ENCODE measurements at regions not wholly inside any gene's neighbourhood (a gene's known extent, or its start where the extent isn't known, plus 50 kb on each side); places are given as distances from the start of the nearest gene placed in this dataset.
A peak's percentile ranks its signal among the peaks of the same experiment; 100 is the strongest.

DNA sequence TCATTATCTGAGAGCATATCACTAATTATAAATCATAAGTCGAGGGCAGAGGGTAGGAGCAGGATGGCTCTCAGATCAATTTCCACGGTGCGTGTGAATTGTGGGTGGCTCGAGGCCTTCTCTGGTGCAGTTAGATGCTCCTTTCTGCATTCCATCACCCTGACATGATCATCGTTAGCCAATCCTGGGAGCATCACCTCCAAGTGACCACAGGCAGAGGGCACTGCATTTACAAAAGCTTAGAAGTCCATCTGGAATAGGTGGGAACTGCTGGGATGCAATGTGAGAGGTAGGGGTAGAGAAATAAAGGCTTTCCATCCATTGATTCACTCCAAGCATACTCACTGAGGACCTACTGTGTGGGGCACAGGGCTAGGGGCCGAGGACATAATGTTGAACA is 538.2 kb upstream of the TBX3 start:
- CTCF ChIA-PET, result interaction anchor here (0.6 to 0.8 kb wide), 2 partner anchors 12 to 260 kb away, joined by 4 read pairs; no protein-coding TSS in a partner anchor
- BruUV-seq (replicated peaks), result no TSS peak
- DNase-seq (ENCODE audit: unreplicated experiment), result no peak
- intact Hi-C loops (cut with micrococcal nuclease), result loop anchor here (10.0 kb wide), 1 partner anchor 163 kb away; no protein-coding TSS in a partner anchor
- Mint-ChIP-seq H3K27ac (ENCODE audit: low read depth, unreplicated experiment) (no peak overlapping the region), H3K27me3 (ENCODE audit: insufficient read depth, unreplicated experiment) (no peaks in the 10 kb centered on the region), H3K4me1 (ENCODE audit: insufficient read depth, unreplicated experiment) (peaks cover 2% of the 10 kb centered on the region), H3K9me3 (ENCODE audit: unreplicated experiment) (no peaks in the 10 kb centered on the region), H3K4me3 (ENCODE audit: unreplicated experiment) (no peak overlapping the region), H3K36me3 (ENCODE audit: insufficient read depth, unreplicated experiment) (no peaks in the 10 kb centered on the region)
- TF ChIP-seq, protein P1, sequence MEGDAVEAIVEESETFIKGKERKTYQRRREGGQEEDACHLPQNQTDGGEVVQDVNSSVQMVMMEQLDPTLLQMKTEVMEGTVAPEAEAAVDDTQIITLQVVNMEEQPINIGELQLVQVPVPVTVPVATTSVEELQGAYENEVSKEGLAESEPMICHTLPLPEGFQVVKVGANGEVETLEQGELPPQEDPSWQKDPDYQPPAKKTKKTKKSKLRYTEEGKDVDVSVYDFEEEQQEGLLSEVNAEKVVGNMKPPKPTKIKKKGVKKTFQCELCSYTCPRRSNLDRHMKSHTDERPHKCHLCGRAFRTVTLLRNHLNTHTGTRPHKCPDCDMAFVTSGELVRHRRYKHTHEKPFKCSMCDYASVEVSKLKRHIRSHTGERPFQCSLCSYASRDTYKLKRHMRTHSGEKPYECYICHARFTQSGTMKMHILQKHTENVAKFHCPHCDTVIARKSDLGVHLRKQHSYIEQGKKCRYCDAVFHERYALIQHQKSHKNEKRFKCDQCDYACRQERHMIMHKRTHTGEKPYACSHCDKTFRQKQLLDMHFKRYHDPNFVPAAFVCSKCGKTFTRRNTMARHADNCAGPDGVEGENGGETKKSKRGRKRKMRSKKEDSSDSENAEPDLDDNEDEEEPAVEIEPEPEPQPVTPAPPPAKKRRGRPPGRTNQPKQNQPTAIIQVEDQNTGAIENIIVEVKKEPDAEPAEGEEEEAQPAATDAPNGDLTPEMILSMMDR (IDR thresholded peaks at IDR 0.05; ENCODE audit: unreplicated experiment), result no peak
- POLR2A ChIA-PET, result interaction anchor here (0.7 kb wide), 1 partner anchor 303 kb away, joined by 3 read pairs; no protein-coding TSS in a partner anchor

DNA sequence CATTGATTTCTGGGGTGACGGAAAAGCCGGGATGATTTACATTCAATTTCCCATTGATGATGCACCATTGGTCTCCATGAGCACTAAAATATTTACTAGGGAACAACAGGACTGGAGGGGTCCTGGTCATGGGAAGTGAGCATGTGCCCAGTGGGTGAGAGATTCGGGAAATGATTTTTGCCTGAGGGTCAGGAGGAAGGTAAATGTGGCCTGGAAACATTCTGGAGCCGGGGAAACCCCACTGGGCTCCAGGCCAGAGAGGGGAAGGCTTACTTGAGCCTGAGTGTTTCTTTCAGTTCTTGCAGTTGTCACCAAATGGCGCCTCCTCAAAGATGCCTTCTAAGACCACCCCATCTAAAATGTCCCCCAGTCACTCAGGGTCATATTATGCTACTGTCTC is 532.3 kb upstream of the TBX3 start:
- H3K4me1 Mint-ChIP-seq (ENCODE audit: insufficient read depth, unreplicated experiment), result no peaks in the 10 kb centered on the region
- no TSS peak for BruUV-seq (replicated peaks)
- TF ChIP-seq, protein P1 (IDR thresholded peaks at IDR 0.05; ENCODE audit: unreplicated experiment), result no peak
- ChIA-PET CTCF (interaction anchor here (0.6 kb wide), 1 partner anchor 361 kb away, joined by 3 read pairs; no protein-coding TSS in a partner anchor), POLR2A (no interaction called here)
- H3K9me3 Mint-ChIP-seq (ENCODE audit: unreplicated experiment), result peaks cover 7% of the 10 kb centered on the region
- H3K27ac Mint-ChIP-seq (ENCODE audit: low read depth, unreplicated experiment), result no peak overlapping the region
- intact Hi-C loops (cut with micrococcal nuclease), result no loop called here
- H3K27me3 Mint-ChIP-seq (ENCODE audit: insufficient read depth, unreplicated experiment), result no peaks in the 10 kb centered on the region
- H3K36me3 Mint-ChIP-seq (ENCODE audit: insufficient read depth, unreplicated experiment), result no peaks in the 10 kb centered on the region
- H3K4me3 Mint-ChIP-seq (ENCODE audit: unreplicated experiment), result no peak overlapping the region
- peak; percentile 18 for DNase-seq (ENCODE audit: unreplicated experiment)

DNA sequence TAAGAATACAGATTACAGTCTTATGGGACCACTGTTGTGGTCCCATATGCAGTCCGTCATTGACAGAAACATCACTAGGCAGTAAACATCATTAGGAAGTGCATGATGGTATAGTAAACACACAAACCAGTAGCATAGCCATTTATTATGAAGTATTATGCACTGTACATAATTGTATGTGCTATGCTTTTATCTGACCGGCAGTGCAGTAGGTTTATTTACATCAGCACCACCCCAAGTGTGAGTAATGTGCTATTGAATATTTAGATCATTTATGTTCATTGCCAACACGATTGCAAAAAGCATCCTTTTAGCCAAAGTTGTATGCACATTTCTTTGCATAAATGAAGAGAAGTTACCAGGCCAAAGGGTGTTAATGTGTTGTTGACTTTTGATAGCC is 531.6 kb upstream of the TBX3 start:
- Mint-ChIP-seq H3K4me1 (ENCODE audit: insufficient read depth, unreplicated experiment) (no peaks in the 10 kb centered on the region), H3K27me3 (ENCODE audit: insufficient read depth, unreplicated experiment) (no peaks in the 10 kb centered on the region), H3K9me3 (ENCODE audit: unreplicated experiment) (peaks cover 11% of the 10 kb centered on the region), H3K27ac (ENCODE audit: low read depth, unreplicated experiment) (no peak overlapping the region), H3K4me3 (ENCODE audit: unreplicated experiment) (no peak overlapping the region), H3K36me3 (ENCODE audit: insufficient read depth, unreplicated experiment) (no peaks in the 10 kb centered on the region)
- TF ChIP-seq, protein P1 (IDR thresholded peaks at IDR 0.05; ENCODE audit: unreplicated experiment), result no peak
- CTCF ChIA-PET, result no interaction called here
- POLR2A ChIA-PET, result no interaction called here
- no peak for DNase-seq (ENCODE audit: unreplicated experiment)
- intact Hi-C loops (cut with micrococcal nuclease), result no loop called here
- no TSS peak for BruUV-seq (replicated peaks)

DNA sequence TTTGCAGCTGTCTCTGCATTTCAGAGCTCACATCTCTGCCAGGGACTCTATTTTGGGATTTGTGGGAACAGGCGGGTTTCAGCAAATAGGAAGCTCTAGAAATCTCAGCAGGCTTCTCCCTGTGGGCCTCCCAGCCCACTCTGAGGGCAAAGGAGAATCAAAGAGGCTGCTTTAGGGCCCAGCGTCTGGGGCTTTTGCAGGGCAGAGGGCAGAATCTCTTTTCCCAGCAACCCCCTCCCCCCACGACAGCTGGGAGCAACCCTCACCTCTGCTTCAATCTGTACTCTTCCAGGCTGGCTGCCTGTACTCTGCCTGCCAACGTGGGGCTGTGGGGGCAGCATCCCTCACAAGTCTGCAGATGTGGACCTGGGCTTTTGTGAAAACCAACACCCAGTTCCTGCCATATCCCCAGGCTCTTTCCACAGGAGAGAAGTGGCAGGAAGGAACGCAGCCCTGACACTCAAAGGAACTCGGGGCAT is 529.6 kb upstream of the TBX3 start:
- TF ChIP-seq, protein P1 (IDR thresholded peaks at IDR 0.05; ENCODE audit: unreplicated experiment), result no peak
- Mint-ChIP-seq H3K4me3 (ENCODE audit: unreplicated experiment) (no peak overlapping the region), H3K27ac (ENCODE audit: low read depth, unreplicated experiment) (no peak overlapping the region), H3K27me3 (ENCODE audit: insufficient read depth, unreplicated experiment) (no peaks in the 10 kb centered on the region), H3K36me3 (ENCODE audit: insufficient read depth, unreplicated experiment) (no peaks in the 10 kb centered on the region), H3K4me1 (ENCODE audit: insufficient read depth, unreplicated experiment) (no peaks in the 10 kb centered on the region), H3K9me3 (ENCODE audit: unreplicated experiment) (peaks cover 14% of the 10 kb centered on the region)
- BruUV-seq (replicated peaks), result no TSS peak
- intact Hi-C loops (cut with micrococcal nuclease), result no loop called here
- CTCF ChIA-PET, result interaction anchor here (0.7 kb wide), 1 partner anchor 581 kb away, joined by 3 read pairs; no protein-coding TSS in a partner anchor
- no peak for DNase-seq (ENCODE audit: unreplicated experiment)
- POLR2A ChIA-PET, result no interaction called here
